H54 (cell line): ENCODE measurements at regions not wholly inside any gene's neighbourhood (a gene's known extent, or its start where the extent isn't known, plus 50 kb on each side); places are given as distances from the start of the nearest gene placed in this dataset.

Source experiments
- DNase-seq: peaks from one replicate; pipeline ENCODE4 v3.0.0; 2011; ENCODE audit warnings: low spot score, mixed read lengths; ENCODE audit not compliant: insufficient read length
- FAIRE-seq: peaks from 3 replicates; lab custom pipeline; 2011; peaks lifted over from hg19 to GRCh38; lab: Jason Lieb, UNC
- POLR2A ChIP-seq: IDR thresholded peaks from 2 replicates; pipeline ENCODE4 v1.6.1; 2011; ENCODE audit warnings: low read depth, mild to moderate bottlenecking, low read length

GRCh38 chr2:108167699-108168098 is 72.1 kb upstream of the SULT1C3 start:
- no peak for TF ChIP-seq POLR2A
- DNase-seq = no peak
- no peak for FAIRE-seq

- no peak for DNase-seq
- peak; percentile 38 for FAIRE-seq
Measured at GRCh38 chr2:108169982-108170625, 69.7 kb upstream of the SULT1C3 start.

GRCh38 chr2:108171657-108172056 is 68.1 kb upstream of the SULT1C3 start:
- TF ChIP-seq POLR2A = no peak
- FAIRE-seq (no peak), DNase-seq (no peak)

More at GRCh38 chr2:108169982-108170625, 69.7 kb upstream of the SULT1C3 start:
- no peak for TF ChIP-seq POLR2A

GRCh38 chr2:108182489-108182888 is 57.3 kb upstream of the SULT1C3 start:
- TF ChIP-seq POLR2A = no peak
- DNase-seq (no peak), FAIRE-seq (peak; percentile 50)

GRCh38 chr2:108184419-108184818 is 55.3 kb upstream of the SULT1C3 start:
- TF ChIP-seq POLR2A = no peak
- FAIRE-seq (peak; percentile 33), DNase-seq (no peak)

GRCh38 chr2:108189316-108189715 is 50.5 kb upstream of the SULT1C3 start:
- DNase-seq = no peak
- no peak for FAIRE-seq
- no peak for TF ChIP-seq POLR2A
